Mesothelial cell of epicardium (in vitro differentiated cells): ENCODE measurements at regions not wholly inside any gene's neighbourhood (a gene's known extent, or its start where the extent isn't known, plus 50 kb on each side); places are given as distances from the start of the nearest gene placed in this dataset.

Experiments used
- DNase-seq, 2 experiments: peaks; one replicate each; pipeline ENCODE4 v3.0.0; 2021; ENCODE audit warnings: low spot score in 2 of 2; ENCODE audit not compliant: unreplicated experiment in 2 of 2
- H3K27ac Mint-ChIP-seq: 2 replicates; pipeline ENCODE4 v1.8.0; 2021; ENCODE audit warnings: mixed read lengths
- H3K27me3 Mint-ChIP-seq: 2 replicates; pipeline ENCODE4 v1.8.0; 2021; ENCODE audit warnings: low read depth, mixed read lengths
- H3K36me3 Mint-ChIP-seq: 2 replicates; pipeline ENCODE4 v1.8.0; 2021; ENCODE audit warnings: mixed read lengths
- H3K4me1 Mint-ChIP-seq: 2 replicates; pipeline ENCODE4 v1.8.0; 2021; ENCODE audit warnings: mixed read lengths
- H3K4me3 Mint-ChIP-seq: 2 replicates; pipeline ENCODE4 v1.8.0; 2021; ENCODE audit warnings: mild to moderate bottlenecking, moderate library complexity, mixed read lengths
- H3K9me3 Mint-ChIP-seq: 2 replicates; pipeline ENCODE4 v1.8.0; 2021; ENCODE audit warnings: mixed read lengths
- TF ChIP-seq, protein P1 (sequence below): fragments of 200-600 bp; sonication (generic); IDR thresholded peaks from one replicate; pipeline ENCODE4 v1.5.0; 2021; ENCODE audit warnings: antibody characterized with exemption; ENCODE audit not compliant: unreplicated experiment

DNA sequence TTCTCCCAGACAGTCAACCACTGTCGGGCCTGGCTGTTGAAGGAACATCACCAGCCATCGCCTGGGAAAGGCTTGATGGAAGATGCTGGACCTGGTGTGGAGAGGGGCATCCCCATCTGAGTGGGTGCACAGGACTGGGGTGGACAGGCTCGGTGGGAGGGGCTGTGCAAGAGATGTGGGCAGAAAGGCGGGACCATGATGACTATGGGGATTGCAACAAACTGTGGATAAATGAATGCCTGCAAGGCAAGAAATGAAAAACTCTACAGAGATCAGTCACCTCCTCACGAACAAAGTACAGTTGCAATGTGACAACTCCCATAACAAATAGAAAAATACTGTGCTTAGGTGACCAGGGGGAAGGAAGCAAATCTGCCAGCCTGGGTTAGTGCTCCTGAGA is 171.9 kb upstream of the GPR12 start:
- no peaks in the 10 kb centered on the region for H3K36me3 Mint-ChIP-seq
- no peak overlapping the region for H3K27ac Mint-ChIP-seq
- no peak for DNase-seq
- peaks cover 18% of the 10 kb centered on the region for H3K27me3 Mint-ChIP-seq
- no peak overlapping the region for H3K4me3 Mint-ChIP-seq
- no peaks in the 10 kb centered on the region for H3K4me1 Mint-ChIP-seq
- peaks cover 4% of the 10 kb centered on the region for H3K9me3 Mint-ChIP-seq
- TF ChIP-seq, protein P1, sequence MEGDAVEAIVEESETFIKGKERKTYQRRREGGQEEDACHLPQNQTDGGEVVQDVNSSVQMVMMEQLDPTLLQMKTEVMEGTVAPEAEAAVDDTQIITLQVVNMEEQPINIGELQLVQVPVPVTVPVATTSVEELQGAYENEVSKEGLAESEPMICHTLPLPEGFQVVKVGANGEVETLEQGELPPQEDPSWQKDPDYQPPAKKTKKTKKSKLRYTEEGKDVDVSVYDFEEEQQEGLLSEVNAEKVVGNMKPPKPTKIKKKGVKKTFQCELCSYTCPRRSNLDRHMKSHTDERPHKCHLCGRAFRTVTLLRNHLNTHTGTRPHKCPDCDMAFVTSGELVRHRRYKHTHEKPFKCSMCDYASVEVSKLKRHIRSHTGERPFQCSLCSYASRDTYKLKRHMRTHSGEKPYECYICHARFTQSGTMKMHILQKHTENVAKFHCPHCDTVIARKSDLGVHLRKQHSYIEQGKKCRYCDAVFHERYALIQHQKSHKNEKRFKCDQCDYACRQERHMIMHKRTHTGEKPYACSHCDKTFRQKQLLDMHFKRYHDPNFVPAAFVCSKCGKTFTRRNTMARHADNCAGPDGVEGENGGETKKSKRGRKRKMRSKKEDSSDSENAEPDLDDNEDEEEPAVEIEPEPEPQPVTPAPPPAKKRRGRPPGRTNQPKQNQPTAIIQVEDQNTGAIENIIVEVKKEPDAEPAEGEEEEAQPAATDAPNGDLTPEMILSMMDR: no peak

DNA sequence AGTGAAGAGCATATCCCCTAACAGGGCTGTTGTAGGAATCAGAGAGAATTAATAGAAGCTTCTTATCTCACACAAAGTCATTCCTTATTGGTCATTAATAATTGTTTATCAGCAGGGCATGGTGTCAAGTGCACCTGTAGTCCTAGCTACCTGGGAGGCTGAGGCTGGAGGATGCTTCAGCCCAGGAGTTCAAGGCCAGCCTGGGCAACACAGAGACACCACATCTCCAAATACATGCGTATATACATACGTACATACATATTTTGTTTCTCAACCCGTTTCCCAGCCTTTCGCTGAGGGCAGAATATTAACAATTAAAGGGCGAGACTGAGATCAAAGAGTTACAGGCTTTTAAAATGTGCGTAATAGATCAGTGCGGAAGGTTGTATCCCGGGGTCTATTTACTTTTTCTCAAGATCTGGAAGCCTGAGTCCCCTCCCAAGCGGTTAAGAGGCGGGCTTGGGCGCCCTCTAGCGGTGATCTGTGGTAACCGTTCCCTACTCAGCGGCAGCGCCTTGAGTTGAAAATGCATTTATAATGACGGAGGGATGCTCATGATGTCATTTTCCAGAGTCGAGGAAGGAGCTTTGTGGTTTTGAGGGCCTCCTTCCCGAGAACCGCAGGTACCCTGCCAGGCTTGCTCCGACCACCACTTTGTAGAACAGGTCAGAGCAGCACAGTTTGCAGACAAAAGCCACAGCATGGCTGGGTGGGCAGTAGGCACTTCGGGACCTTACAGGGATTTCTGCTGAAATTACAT is 169.6 kb upstream of the GPR12 start:
- Mint-ChIP-seq H3K4me3 (peak overlapping the region; percentile 3), H3K27ac (no peak overlapping the region)
- TF ChIP-seq, protein P1: peak; percentile 97

DNA sequence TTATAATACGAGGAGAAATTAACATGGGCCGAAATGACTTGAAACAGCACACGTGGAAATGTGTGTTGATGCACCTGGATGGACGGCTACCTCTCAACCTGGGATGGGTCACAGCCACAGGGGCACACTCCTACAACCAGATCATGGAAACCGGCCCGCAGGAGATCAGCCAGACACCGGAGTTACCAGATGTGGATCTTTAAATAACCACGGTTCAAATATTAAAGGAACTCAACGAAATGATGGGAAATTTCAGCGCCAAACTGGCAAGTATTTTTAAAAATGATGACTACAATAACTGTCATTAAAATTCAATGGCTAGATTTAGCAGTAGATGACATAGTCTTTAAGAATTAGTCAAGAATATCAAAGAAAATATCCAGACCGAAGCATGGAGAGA is 166.9 kb upstream of the GPR12 start:
- DNase-seq: no peak
- Mint-ChIP-seq H3K4me3 (no peak overlapping the region), H3K4me1 (peaks cover 13% of the 10 kb centered on the region), H3K36me3 (no peaks in the 10 kb centered on the region), H3K27ac (no peak overlapping the region), H3K9me3 (no peaks in the 10 kb centered on the region), H3K27me3 (peaks cover 31% of the 10 kb centered on the region)
- TF ChIP-seq, protein P1: no peak

More for the DNA sequence above, 169.6 kb upstream of the GPR12 start:
- peak; percentile 72 to 94 for DNase-seq
- no peaks in the 10 kb centered on the region for H3K4me1 Mint-ChIP-seq
- peaks cover 34% of the 10 kb centered on the region for H3K27me3 Mint-ChIP-seq
- no peaks in the 10 kb centered on the region for H3K36me3 Mint-ChIP-seq
- peaks cover 4% of the 10 kb centered on the region for H3K9me3 Mint-ChIP-seq

DNA sequence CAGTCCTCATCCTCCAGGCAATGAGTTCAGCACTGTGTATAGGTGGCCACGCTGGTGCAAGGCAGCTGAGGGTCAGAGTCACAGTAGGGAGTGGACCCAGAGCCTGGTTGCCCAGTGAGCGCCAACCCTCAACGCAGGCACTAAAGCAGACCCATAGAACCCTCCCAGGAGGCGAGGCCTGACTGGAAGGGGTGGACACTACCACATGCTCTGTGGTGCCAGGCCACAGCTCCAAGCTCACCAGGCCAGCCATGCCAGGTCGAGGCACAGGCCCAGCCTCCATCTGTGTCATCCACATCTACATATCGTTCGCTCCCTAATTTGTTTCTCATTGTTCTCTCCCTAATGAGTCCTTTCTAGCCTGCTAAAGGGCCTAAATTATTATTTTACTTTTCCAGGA is 165.8 kb upstream of the GPR12 start:
- TF ChIP-seq, protein P1: no peak
- Mint-ChIP-seq H3K4me3 (no peak overlapping the region), H3K36me3 (no peaks in the 10 kb centered on the region), H3K27ac (no peak overlapping the region), H3K4me1 (peaks cover 13% of the 10 kb centered on the region), H3K9me3 (no peaks in the 10 kb centered on the region), H3K27me3 (peaks cover 31% of the 10 kb centered on the region)
- no peak for DNase-seq

DNA sequence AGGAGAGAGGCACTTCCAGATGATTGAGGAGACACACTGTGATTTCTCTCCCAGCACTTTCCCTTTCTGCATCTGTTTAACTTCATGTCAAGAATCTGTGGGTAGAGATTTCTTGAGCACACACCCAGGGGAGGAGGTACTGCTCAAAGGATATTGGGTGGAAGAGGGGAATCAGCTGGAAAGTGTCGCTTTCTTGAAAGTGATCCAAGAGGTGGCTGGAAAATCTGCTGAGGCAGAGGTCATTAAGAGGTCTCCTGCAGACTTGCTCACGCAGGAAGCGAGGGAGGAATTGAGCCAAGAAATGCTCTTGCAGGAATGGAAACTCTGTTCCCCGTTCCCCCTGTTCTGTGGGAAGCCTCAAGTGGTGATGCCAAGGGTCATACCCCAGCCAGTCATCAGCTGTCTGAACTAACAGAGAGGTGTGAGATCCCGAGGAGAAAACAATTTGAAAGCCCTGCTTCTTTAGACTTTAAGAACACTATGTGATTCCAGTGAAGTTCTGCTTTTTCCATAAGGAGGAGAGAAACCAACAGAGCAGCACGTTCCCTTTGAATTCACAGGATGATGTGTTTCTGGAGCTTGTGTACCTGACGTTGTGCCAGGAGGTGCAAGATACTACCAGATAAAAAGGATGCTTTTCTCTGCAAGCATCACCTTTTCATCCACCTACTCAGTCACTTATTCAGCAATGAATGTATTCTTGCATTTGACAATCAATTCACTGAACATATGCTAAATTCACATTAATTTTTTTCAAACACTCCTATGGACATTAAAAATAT is 163.4 kb upstream of the GPR12 start:
- Mint-ChIP-seq H3K9me3 (no peaks in the 10 kb centered on the region), H3K36me3 (no peaks in the 10 kb centered on the region), H3K4me3 (no peak overlapping the region), H3K27ac (peak overlapping the region; percentile 86), H3K27me3 (peaks cover 28% of the 10 kb centered on the region), H3K4me1 (peaks cover 13% of the 10 kb centered on the region)
- DNase-seq: peak in 1 of 2 experiments; percentile 42
- TF ChIP-seq, protein P1: no peak
